Embryonic facial prominence (tissue), 1 donor: ENCODE measurements at regions not wholly inside any gene's neighbourhood (a gene's known extent, or its start where the extent isn't known, plus 50 kb on each side); places are given as distances from the start of the nearest gene placed in this dataset.

Experiments
- DNase-seq: peaks from one replicate; pipeline ENCODE4 v3.0.0-alpha.2; 2016; ENCODE audit errors: extremely low spot score

GRCh38 chr7:115271332-115272235 lies 349.7 kb downstream of the MDFIC start:
- DNase-seq = no peak

- DNase-seq = no peak
These were observed 347.6 kb downstream of the MDFIC start for GRCh38 chr7:115269486-115269885.

- no peak for DNase-seq
These were observed 345.6 kb downstream of the MDFIC start for GRCh38 chr7:115267503-115267902.

GRCh38 chr7:115260381-115260780 lies 338.5 kb downstream of the MDFIC start:
- no peak for DNase-seq

- no peak for DNase-seq
These were observed 330.6 kb downstream of the MDFIC start for GRCh38 chr7:115252461-115252860.

- DNase-seq = no peak
These were observed 327.2 kb downstream of the MDFIC start for GRCh38 chr7:115249080-115249479.

DNA sequence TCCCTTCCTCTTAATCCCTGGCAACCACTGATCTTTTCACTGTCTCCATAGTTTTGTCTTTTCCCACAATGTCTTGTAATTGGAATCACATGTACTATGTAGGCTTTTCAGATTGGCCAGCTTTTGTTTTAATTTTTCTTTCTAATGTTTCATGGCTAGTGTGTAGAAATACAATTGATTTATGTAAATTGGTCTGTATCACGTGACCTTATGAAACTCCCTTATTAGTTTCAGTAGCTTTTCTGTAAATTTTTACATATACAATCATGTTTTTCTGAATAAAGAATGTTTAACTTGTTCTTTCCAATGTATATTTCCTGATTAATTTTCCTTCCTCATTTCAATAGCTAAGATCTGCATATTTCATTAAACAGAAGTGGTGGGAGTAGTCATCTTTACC lies 319.3 kb downstream of the MDFIC start:
- no peak for DNase-seq

DNA sequence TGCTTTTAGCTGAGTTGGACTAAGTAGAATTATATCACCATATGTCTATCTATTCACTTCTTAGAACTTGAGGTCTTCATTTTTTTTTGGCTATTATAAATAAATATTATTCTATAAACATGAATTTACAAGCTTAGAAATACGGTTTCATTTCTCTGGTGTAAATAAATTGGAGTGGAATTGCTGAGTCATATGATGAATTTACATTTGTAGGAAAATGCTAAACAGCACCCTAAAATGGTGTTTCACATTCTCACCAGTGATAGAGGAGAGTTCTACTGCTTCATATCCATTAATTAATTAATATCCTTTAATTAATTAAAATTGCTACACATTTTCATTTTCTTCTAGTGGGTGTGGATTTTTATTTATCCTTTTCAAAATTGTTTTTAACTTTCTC lies 318.3 kb downstream of the MDFIC start:
- no peak for DNase-seq

DNA sequence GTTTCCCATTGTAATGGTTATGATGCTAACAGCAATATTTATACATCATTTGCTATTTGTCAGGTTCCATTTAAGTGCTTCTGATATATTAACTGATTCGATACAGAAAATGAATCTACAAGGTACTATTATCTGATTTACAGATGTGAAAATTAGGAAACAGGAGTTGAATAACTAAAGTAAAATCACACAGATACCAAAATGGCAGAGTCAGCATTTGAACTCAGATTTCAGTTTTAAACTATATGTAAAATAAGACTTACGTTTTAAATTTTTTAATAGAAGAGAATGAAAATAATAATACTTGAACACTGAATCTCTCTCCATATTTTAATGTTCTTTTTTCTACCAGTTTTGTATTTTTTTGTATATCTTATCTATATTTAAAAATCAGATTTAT lies 313.2 kb downstream of the MDFIC start:
- no peak for DNase-seq

DNA sequence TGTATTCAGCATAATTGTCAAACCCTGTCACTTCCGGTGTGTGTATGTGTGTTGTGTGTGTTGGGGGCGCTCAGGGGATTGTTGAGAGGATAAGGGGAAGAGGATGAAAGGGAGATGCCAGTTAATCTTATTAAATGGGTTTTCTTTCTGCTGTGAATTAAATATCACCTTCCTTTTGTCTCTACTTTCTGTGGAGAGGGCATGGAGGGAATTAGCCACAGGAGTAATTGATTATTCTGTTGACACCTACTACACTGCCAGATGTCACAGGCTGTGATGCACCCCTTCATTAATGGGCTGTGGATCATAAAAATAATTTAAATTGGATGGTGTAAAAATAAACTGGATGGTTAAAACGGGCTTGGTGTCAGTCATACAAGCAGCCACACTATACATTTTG lies 311.9 kb downstream of the MDFIC start:
- no peak for DNase-seq

- DNase-seq = no peak
These were observed 310.1 kb downstream of the MDFIC start for GRCh38 chr7:115232041-115232440.

DNA sequence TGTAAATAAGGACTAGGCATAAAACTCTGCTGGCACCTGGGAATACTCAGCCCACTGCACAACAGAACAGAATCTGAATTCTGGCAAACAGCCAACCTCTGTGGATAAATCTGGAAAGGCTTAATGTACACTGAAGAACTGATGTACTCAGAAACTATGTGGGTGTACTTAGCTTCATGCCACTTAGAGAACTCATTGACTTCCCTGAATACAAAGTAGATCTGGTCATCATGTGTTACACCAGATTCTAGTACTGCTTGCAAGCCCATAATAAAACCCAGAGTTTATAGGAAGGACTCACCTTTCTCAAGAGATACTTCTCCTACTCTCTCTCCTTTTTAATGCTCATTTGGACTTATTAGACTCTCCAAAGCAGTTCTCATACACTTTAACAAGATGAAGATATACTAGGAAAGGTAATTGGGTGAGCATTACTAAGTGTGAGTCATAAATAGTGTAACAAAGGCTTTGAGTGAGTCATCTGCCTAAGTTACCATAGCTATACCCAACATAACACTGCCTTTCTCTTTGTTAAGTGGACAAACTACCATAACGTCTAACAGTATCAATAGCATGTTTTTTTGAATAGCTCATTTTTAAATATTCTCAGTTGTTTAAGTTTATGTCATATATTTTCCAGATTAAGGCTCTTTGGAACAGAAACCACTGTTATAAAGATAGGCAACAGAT lies 309.1 kb downstream of the MDFIC start:
- peak; percentile 58 for DNase-seq

DNA sequence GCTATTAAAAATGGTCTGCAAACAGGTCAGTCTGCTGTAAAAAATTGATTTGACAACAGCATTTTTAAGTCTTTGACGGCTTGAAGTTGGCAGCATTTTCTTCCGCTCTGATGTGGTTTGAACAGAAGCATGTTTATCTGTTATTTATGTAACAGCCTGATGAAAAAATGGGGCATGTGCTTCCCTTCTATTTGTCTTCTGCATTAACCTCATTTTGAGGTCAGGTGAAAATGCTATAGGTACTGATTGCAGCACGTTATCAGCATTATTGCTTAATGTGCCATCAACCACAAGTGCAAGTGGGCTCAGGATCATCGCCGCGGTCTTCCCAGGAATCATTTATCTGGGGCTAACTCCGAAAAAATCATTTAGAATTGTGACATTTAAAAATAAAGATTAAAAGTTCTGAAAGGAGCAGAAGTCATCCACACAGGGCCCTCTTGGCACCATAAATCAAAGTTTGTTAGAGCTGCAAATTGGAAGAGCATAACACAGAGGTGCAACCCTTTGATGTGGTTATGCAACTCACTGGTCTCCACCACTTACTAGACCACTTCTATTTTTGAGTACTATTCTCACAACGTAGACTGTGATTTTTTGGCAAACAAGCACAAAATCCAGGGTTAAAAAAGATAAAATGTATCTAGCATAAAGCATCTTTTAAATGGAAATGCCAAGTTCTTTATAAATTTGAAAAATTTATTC lies 307.7 kb downstream of the MDFIC start:
- no peak for DNase-seq

DNA sequence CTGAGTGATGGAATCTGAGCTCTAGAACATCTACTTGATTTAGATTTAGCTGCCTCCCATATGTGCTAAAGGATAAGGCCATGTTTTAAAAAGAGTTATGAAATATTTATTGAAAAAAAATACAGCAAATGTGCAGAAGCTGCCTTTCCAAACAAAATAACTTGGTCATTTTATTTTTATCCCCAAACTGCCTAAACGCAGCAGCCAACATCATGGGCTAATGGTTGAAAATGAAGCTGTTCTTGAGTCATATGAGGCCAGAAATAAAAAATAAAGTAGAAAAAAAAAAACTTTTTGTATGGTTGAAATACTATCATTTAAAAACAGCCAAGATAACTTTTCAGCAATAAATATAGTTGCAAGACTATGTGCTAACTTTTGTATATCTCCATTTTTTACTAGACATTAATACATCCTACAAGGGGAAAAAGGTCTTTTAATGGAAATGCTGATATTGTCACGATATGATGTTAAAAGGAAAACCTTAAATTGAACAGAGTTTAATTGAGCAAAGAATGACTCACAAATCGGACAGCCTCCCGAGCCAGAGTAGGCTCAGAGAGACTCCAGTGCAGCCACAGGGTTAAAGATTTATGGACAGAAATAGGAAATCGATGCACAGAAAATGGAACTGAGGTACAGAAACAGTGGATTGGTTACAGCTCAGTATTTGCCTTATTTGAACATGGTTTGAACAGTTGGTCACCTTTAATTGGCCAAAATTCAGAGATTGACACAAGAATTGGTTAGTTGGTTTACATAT lies 305.8 kb downstream of the MDFIC start:
- no peak for DNase-seq

DNA sequence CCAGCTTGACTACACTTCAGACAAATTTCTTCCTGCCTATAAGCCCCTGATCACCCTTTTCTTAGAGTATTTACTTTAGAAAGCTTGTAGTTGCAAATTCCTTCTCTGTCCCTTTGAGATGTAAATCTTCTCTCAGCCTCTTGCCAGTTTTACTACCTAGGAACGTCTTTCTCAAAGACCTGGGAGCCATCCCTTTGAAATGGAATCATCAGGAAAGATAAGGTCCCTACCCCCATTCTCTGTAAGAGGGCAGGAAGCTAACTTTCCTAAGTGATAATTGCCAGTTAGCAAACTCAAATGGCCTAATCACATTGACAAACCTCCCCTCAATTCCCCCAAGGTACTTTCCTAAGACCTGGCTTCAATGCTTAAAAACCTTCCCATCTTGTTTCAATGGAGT lies 304.5 kb downstream of the MDFIC start:
- DNase-seq = no peak

DNA sequence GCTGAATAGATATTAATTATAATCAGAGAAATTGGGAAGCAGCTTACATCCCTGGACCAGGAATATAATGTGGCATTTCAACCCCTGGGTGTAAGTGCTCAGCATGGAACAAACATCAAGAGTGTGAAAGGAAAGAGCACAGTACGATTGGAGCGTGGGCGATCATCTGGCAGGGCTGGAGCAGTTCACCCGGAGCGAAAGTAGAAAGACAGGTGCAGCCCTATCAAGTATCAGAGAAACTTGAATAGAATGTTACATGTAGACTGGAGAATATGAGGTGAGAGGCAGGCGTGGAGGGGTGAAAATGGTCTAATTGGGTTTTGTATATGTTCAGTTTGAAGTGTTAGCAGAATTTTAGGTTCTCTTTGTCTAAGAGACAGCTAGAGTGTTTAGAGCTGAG lies 303.0 kb downstream of the MDFIC start:
- DNase-seq = no peak

- DNase-seq = no peak
These were observed 302.1 kb downstream of the MDFIC start for GRCh38 chr7:115223959-115224358.

- DNase-seq = no peak
These were observed 299.6 kb downstream of the MDFIC start for GRCh38 chr7:115221456-115221855.

DNA sequence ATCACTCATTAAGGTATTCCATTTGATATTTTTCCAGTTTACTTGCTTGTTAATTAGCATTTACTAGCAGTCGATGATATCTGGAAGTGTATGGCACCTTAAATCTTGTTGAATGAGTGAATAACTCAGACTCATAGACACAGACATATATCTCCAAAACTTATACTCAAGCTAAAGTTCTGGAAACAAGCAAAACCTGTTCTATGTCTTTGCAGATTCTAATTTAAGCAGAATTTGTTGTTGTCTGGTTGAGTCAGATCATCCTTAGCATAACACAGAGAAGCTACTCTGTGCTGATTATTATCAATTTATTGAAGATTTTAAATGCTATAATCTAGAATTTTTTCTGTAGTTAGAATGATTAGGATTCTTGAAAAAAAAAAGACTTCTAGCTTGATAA lies 296.2 kb downstream of the MDFIC start:
- DNase-seq = no peak

DNA sequence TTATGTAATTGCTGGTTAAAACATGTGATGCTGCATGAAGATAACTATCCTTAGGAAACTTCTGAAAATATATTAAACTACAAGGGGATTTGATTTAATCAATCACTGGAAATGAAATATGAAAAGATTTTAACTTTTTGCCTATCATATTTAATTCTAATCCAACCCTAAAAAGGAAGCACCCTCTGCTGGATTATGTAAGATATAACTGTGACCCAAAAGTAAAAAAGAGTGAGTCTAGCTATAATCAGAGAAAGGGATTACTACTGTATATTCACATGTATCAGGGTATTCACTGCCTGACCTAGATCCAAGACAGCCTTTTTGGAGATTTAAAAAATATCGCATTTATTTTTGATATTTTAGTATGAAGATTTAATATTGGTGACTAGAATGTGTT lies 295.5 kb downstream of the MDFIC start:
- DNase-seq = no peak

DNA sequence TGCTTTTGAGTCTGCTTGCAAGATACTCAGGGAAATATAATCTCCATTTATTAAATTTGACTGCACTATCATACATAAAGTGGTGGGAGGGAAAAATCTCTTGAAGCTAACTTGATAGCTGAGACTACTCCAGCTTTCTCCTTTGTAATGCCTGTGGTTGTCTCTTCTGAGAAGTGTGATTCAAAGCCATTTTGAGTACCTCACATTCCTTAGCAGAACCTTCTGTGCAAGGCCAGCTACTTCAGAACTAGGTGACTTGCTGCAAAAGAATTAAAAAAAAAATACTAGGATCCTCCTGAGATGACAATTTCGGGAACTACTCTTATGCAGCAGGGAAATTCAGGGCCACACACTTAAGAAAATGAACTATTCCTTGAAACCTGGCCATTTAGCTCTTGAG lies 294.8 kb downstream of the MDFIC start:
- DNase-seq = no peak

- DNase-seq = no peak
These were observed 289.3 kb downstream of the MDFIC start for GRCh38 chr7:115211171-115211570.
